Omental fat pad (tissue), 3 donors: ENCODE measurements at regions not wholly inside any gene's neighbourhood (a gene's known extent, or its start where the extent isn't known, plus 50 kb on each side); places are given as distances from the start of the nearest gene placed in this dataset.
"Not testable (repeated sequence)": the region's sequence is repeated elsewhere in the genome, so short reads cannot be mapped to it uniquely, and the experiment has no call there.

ENCODE experiments used
- ATAC-seq: fragments of 150-250 bp; one replicate; pipeline ENCODE4 v1.9.1; 2016; ENCODE audit warnings: mild to moderate bottlenecking, moderate library complexity; ENCODE audit not compliant: low FRiP score
- DNase-seq: peaks from one replicate; pipeline ENCODE4 v3.0.0-alpha.2; 2019; ENCODE audit warnings: low spot score
- CTCF ChIP-seq, 3 donors: fragments of 450-650 bp; IDR thresholded peaks; one replicate each; pipeline ENCODE4 v1.5.1; 2016 to 2017; ENCODE audit warnings: antibody characterized with exemption in 3 of 3, mild to moderate bottlenecking in 3 of 3, moderate library complexity in 2 of 3

GRCh38 chr7:69439636-69440325 lies 158.5 kb upstream of the AUTS2 start:
- ATAC-seq (no peak), DNase-seq (no peak)
- TF ChIP-seq CTCF (IDR thresholded peaks at IDR 0.05): no peak

GRCh38 chr7:69440976-69441375 lies 157.3 kb upstream of the AUTS2 start:
- ATAC-seq: no peak
- no peak for TF ChIP-seq CTCF (IDR thresholded peaks at IDR 0.05)

GRCh38 chr7:69443136-69443535 lies 155.1 kb upstream of the AUTS2 start:
- ATAC-seq: no peak
- DNase-seq: no peak
- TF ChIP-seq CTCF (IDR thresholded peaks at IDR 0.05): no peak

More at GRCh38 chr7:69440976-69441375, 157.3 kb upstream of the AUTS2 start:
- no peak for DNase-seq

GRCh38 chr7:69445541-69445940 lies 152.7 kb upstream of the AUTS2 start:
- TF ChIP-seq CTCF (IDR thresholded peaks at IDR 0.05): no peak
- DNase-seq (no peak), ATAC-seq (no peak)

- not testable (repeated sequence) for DNase-seq, ATAC-seq
These were observed 152.1 kb upstream of the AUTS2 start for GRCh38 chr7:69446213-69446612.

GRCh38 chr7:69448071-69448470 lies 150.2 kb upstream of the AUTS2 start:
- ATAC-seq (no peak), DNase-seq (no peak)
- no peak for TF ChIP-seq CTCF (IDR thresholded peaks at IDR 0.05)

GRCh38 chr7:69450456-69450855 lies 147.8 kb upstream of the AUTS2 start:
- DNase-seq (no peak), ATAC-seq (no peak)
- TF ChIP-seq CTCF (IDR thresholded peaks at IDR 0.05): no peak
